ENCODE measurements at regions not wholly inside any gene's neighbourhood (a gene's known extent, or its start where the extent isn't known, plus 50 kb on each side); places are given as distances from the start of the nearest gene placed in this dataset.

- TF ChIP-seq AFF4 (CRISPR knock-in tag; IDR thresholded peaks at IDR 0.05; ENCODE audit: borderline replicate concordance) (no peak), TEAD1 (CRISPR knock-in tag; IDR thresholded peaks at IDR 0.05) (no peak), CDX4 (CRISPR knock-in tag; IDR thresholded peaks at IDR 0.05; ENCODE audit: borderline replicate concordance) (no peak), IRF1 (CRISPR knock-in tag; IDR thresholded peaks at IDR 0.05) (no peak), HMGA2 (CRISPR knock-in tag; IDR thresholded peaks at IDR 0.05) (no peak), NFATC4 (CRISPR knock-in tag; IDR thresholded peaks at IDR 0.05) (no peak), IRF2 (CRISPR knock-in tag; IDR thresholded peaks at IDR 0.05; ENCODE audit: borderline replicate concordance, low read depth) (no peak), ZNF121 (CRISPR knock-in tag; IDR thresholded peaks at IDR 0.05) (no peak), ZBTB21 (CRISPR knock-in tag; IDR thresholded peaks at IDR 0.05; ENCODE audit: borderline replicate concordance) (no peak), ZNF317 (CRISPR knock-in tag; IDR thresholded peaks at IDR 0.05; ENCODE audit: borderline replicate concordance, low read depth) (no peak), ZBTB43 (CRISPR knock-in tag; IDR thresholded peaks at IDR 0.05) (no peak), USF1 (CRISPR knock-in tag; IDR thresholded peaks at IDR 0.05) (no peak), ZNF532 (CRISPR knock-in tag; IDR thresholded peaks at IDR 0.05; ENCODE audit: borderline replicate concordance) (no peak)
These were observed 265.4 kb upstream of the CASK start (continued) for GRCh38 chrX:42188730-42189129.

GRCh38 chrX:42176789-42177188 is 253.4 kb upstream of the CASK start:
- CTCF ChIA-PET = no interaction called here
- Mint-ChIP-seq H3K4me1 (0 out of 2 replicates have a peak, but pooled peaks cover 2% of the 10 kb centered on the region), H3K27me3 (ENCODE audit: low read depth) (no peaks in the 10 kb centered on the region), H3K4me3 (no peak overlapping the region), H3K9me3 (no peaks in the 10 kb centered on the region), H3K36me3 (no peaks in the 10 kb centered on the region), H3K27ac (no peak overlapping the region)
- DNase-seq (ENCODE audit: low spot score) = no peak
- no peak for ATAC-seq
- POLR2A ChIA-PET = no interaction called here
- TF ChIP-seq ERG (CRISPR knock-in tag; IDR thresholded peaks at IDR 0.05) = no peak
- TF ChIP-seq NFATC4 (CRISPR knock-in tag; IDR thresholded peaks at IDR 0.05) = no peak
- TF ChIP-seq TEAD4 (CRISPR knock-in tag; IDR thresholded peaks at IDR 0.05) = no peak
- no peak for TF ChIP-seq ATF6 (CRISPR knock-in tag; IDR thresholded peaks at IDR 0.05)
- no peak for TF ChIP-seq PRDM15 (CRISPR knock-in tag; IDR thresholded peaks at IDR 0.05)
- no peak for TF ChIP-seq ZNF416 (CRISPR knock-in tag; IDR thresholded peaks at IDR 0.05)
